Lung (tissue), 11 donors: ENCODE measurements at regions not wholly inside any gene's neighbourhood (a gene's known extent, or its start where the extent isn't known, plus 50 kb on each side); places are given as distances from the start of the nearest gene placed in this dataset.
A peak's percentile ranks its signal among the peaks of the same experiment; 100 is the strongest.

ENCODE experiments used
- ATAC-seq: fragments of 200-7000 bp; cut with Tn5 transposase; one replicate; pipeline ENCODE4 v1.9.1; 2020; ENCODE audit warnings: moderate number of reproducible peaks; ENCODE audit not compliant: insufficient read depth, low FRiP score
- DNase-seq, 3 donors: peaks; one replicate each; pipeline ENCODE4 v3.0.0-alpha.2; 2013 to 2017
- H3K27ac ChIP-seq, 2 donors: one replicate each; pipeline ENCODE4 v1.5.1; 2013; ENCODE audit warnings: mild to moderate bottlenecking in 2 of 2, moderate library complexity in 2 of 2, control low read depth in 1 of 2, inconsistent platforms in 1 of 2, low read depth in 1 of 2, low read length in 1 of 2
- H3K27me3 ChIP-seq, 3 donors: one replicate each; pipeline ENCODE4 v1.5.1; 2013; ENCODE audit warnings: low read length in 2 of 3; ENCODE audit not compliant: control insufficient read depth in 3 of 3, insufficient read depth in 3 of 3
- H3K36me3 ChIP-seq, 4 donors: one replicate each; pipeline ENCODE4 v1.5.1; 2013; ENCODE audit warnings: low read length in 4 of 4, mild to moderate bottlenecking in 1 of 4, moderate library complexity in 1 of 4; ENCODE audit not compliant: control insufficient read depth in 4 of 4, insufficient read depth in 4 of 4
- H3K4me1 ChIP-seq, 5 donors: one replicate each; pipeline ENCODE4 v1.5.1; 2013; ENCODE audit warnings: low read length in 5 of 5, mild to moderate bottlenecking in 2 of 5, moderate library complexity in 1 of 5; ENCODE audit not compliant: control insufficient read depth in 5 of 5, insufficient read depth in 5 of 5
- H3K4me3 ChIP-seq: one replicate; pipeline ENCODE4 v1.5.1; 2013; ENCODE audit warnings: mild to moderate bottlenecking, control low read depth, moderate library complexity
- H3K9ac ChIP-seq, 2 donors: one replicate each; pipeline ENCODE4 v1.5.1; 2013; ENCODE audit warnings: low read length in 2 of 2, control low read depth in 1 of 2; ENCODE audit not compliant: insufficient read depth in 1 of 2
- H3K9me3 ChIP-seq, 4 donors: one replicate each; pipeline ENCODE4 v1.5.1; 2013; ENCODE audit warnings: low read length in 3 of 4, mild to moderate bottlenecking in 1 of 4, moderate library complexity in 1 of 4; ENCODE audit not compliant: control insufficient read depth in 4 of 4, insufficient read depth in 3 of 4
- WGBS, 2 donors: extraction: QIAGEN DNeasy Blood & Tissue Kit; methylation state at CpG; one replicate each; pipeline ENCODE4 v1.1.7; 2013; 5-methylcytosine and 5-hydroxymethylcytosine counted together
- TF ChIP-seq, protein P1 (sequence below): IDR thresholded peaks from 2 replicates; pipeline ENCODE4 v1.5.1; 2012; ENCODE audit warnings: mild to moderate bottlenecking; ENCODE audit errors: control extremely low read depth, extremely low read depth
- donor health status: control.
- donor health status: control.
- donor health status: Bipolar disorder and iron deficiency.
- donor health status: healthy.
- donor health status: DM: yes; HTN: yes; CAD: no.

DNA sequence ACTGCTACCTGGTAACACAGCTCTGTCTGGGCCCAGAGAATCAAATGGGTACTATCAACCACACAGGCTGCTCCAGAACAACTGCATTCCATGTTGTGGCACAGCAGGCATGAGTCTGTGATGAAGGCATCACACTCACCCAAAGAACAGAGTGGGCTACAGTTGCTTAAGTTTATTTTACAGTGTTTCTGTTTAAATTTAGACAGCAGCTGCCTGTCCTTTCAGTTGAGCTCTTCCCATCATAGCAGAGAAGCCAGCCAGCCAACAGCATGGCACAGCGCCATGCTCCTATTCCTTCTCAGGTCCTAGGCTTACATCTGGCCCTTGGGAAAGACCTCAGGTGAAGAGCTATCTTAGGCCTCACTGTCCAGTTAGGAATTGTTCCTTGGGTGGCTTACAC, 147.0 kb upstream of the FRMD6 start:
- Histone ChIP-seq H3K9ac (no peak overlapping the region), H3K27ac (no peak overlapping the region), H3K9me3 (peaks cover 0 to 3% (median 0%) of the 10 kb centered on the region in 4 donors), H3K27me3 (no peaks in the 10 kb centered on the region), H3K36me3 (no peaks in the 10 kb centered on the region), H3K4me1 (peaks cover 0 to 44% (median 12%) of the 10 kb centered on the region in 5 donors), H3K4me3 (no peak overlapping the region)
- ATAC-seq (no peak), DNase-seq (peak in 1 of 3 donors; percentile 26)
- TF ChIP-seq, protein P1, sequence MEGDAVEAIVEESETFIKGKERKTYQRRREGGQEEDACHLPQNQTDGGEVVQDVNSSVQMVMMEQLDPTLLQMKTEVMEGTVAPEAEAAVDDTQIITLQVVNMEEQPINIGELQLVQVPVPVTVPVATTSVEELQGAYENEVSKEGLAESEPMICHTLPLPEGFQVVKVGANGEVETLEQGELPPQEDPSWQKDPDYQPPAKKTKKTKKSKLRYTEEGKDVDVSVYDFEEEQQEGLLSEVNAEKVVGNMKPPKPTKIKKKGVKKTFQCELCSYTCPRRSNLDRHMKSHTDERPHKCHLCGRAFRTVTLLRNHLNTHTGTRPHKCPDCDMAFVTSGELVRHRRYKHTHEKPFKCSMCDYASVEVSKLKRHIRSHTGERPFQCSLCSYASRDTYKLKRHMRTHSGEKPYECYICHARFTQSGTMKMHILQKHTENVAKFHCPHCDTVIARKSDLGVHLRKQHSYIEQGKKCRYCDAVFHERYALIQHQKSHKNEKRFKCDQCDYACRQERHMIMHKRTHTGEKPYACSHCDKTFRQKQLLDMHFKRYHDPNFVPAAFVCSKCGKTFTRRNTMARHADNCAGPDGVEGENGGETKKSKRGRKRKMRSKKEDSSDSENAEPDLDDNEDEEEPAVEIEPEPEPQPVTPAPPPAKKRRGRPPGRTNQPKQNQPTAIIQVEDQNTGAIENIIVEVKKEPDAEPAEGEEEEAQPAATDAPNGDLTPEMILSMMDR, result no peak
- 95% methylated on average over 1 of the region's 1 CpG for WGBS, 2 donors

- Histone ChIP-seq H3K36me3 (no peaks in the 10 kb centered on the region), H3K27ac (peak overlapping the region in 1 of 2 donors; percentile 83), H3K4me3 (no peak overlapping the region), H3K9ac (no peak overlapping the region), H3K4me1 (peaks cover 0 to 44% (median 12%) of the 10 kb centered on the region in 5 donors), H3K27me3 (no peaks in the 10 kb centered on the region), H3K9me3 (no peaks in the 10 kb centered on the region)
- WGBS, 2 donors, result 60 to 79% methylated on average over 2 of the region's 2 CpGs
- TF ChIP-seq, protein P1, result no peak
- DNase-seq (peak; percentile 85 to 97 (median 97)), ATAC-seq (no peak)
These were observed 144.2 kb upstream of the FRMD6 start for GRCh38 chr14:51507511-51507905.

GRCh38 chr14:51507906-51508511, 143.7 kb upstream of the FRMD6 start:
- Histone ChIP-seq H3K4me1 (peaks cover 0 to 44% (median 12%) of the 10 kb centered on the region in 5 donors), H3K4me3 (no peak overlapping the region), H3K9me3 (no peaks in the 10 kb centered on the region), H3K36me3 (no peaks in the 10 kb centered on the region), H3K9ac (no peak overlapping the region), H3K27ac (peak overlapping the region in 1 of 2 donors; percentile 83), H3K27me3 (no peaks in the 10 kb centered on the region)
- DNase-seq (peak; percentile 90 to 96 (median 94)), ATAC-seq (no peak)
- 20 to 41% methylated on average over 13 of the region's 13 CpGs for WGBS, 2 donors
- TF ChIP-seq, protein P1, result no peak

GRCh38 chr14:51511265-51511664, 140.4 kb upstream of the FRMD6 start:
- DNase-seq, result no peak
- no peak for ATAC-seq
- H3K9ac ChIP-seq, result no peak overlapping the region
- H3K27ac ChIP-seq, result no peak overlapping the region
- no peaks in the 10 kb centered on the region for H3K9me3 ChIP-seq
- no peak overlapping the region for H3K4me3 ChIP-seq
- no peaks in the 10 kb centered on the region for H3K27me3 ChIP-seq
- peaks cover 0 to 38% (median 16%) of the 10 kb centered on the region in 5 donors for H3K4me1 ChIP-seq
- no peaks in the 10 kb centered on the region for H3K36me3 ChIP-seq
- TF ChIP-seq, protein P1, result no peak
